SK-N-SH (cell line): ENCODE measurements at regions not wholly inside any gene's neighbourhood (a gene's known extent, or its start where the extent isn't known, plus 50 kb on each side); places are given as distances from the start of the nearest gene placed in this dataset.

Experiments
- CTCF ChIA-PET: fragments of 300-600, 350-600 bp; formaldehyde crosslinking; extraction: SDS; loops from one replicate; lab custom pipeline; 2021; lab: Yijun Ruan, JAX
- POLR2A ChIA-PET: fragments of 350-600 bp; sonication (Branson Sonifier 250); formaldehyde crosslinking; extraction: SDS; loops from one replicate; lab custom pipeline; 2020; ENCODE audit warnings: antibody characterized with exemption, inconsistent platforms; lab: Yijun Ruan, JAX
- DNase-seq: peaks from one replicate; pipeline ENCODE4 v3.0.0; 2012
- H2AFZ ChIP-seq: fragments of 200-600 bp; sonication (generic); 2 replicates; pipeline ENCODE4 v1.8.1; 2016; ENCODE audit warnings: antibody characterized with exemption, mild to moderate bottlenecking, low read depth
- H3F3A ChIP-seq: fragments of 200-600 bp; sonication (generic); replicated peaks from 2 replicates; pipeline ENCODE3; 2016; ENCODE audit warnings: antibody characterized with exemption, mild to moderate bottlenecking; ENCODE audit not compliant: insufficient read depth
- H3K27ac ChIP-seq, 2 experiments: fragments of 200-500 bp in 1 of 2; fragments of 200-600 bp in 1 of 2; sonication (Bioruptor generic) in 1 of 2; sonication (generic), shearing (Covaris generic) in 1 of 2; 2 replicates each; pipeline versions ENCODE4 v1.5.1 to v1.6.1; 2014 to 2016; ENCODE audit warnings: low read depth in 2 of 2, inconsistent platforms in 1 of 2, low read length in 1 of 2, mild to moderate bottlenecking in 1 of 2, mixed read lengths in 1 of 2
- H3K27me3 ChIP-seq: fragments of 200-600 bp; sonication (generic), shearing (Covaris generic); 2 replicates; pipeline ENCODE4 v1.6.1; 2016; ENCODE audit warnings: mixed run types; ENCODE audit not compliant: insufficient read depth
- H3K36me3 ChIP-seq, 2 experiments: fragments of 200-500 bp in 1 of 2; fragments of 200-600 bp in 1 of 2; sonication (Bioruptor generic) in 1 of 2; sonication (generic) in 1 of 2; replicated peaks in 1 of 2; 2 replicates each; pipeline versions ENCODE3 to v1.5.1; 2014 to 2016; ENCODE audit warnings: low read length in 1 of 2, mild to moderate bottlenecking in 1 of 2; ENCODE audit not compliant: insufficient read depth in 2 of 2, control insufficient read depth in 1 of 2
- H3K4me1 ChIP-seq, 2 experiments: fragments of 200-500 bp in 1 of 2; fragments of 200-600 bp in 1 of 2; sonication (Bioruptor generic) in 1 of 2; sonication (generic), shearing (Covaris generic) in 1 of 2; 2 replicates each; pipeline versions ENCODE4 v1.5.1 to v1.6.1; 2014 to 2016; ENCODE audit warnings: low read depth in 1 of 2, low read length in 1 of 2, mixed run types in 1 of 2; ENCODE audit not compliant: insufficient read depth in 2 of 2, control insufficient read depth in 1 of 2
- H3K4me2 ChIP-seq: fragments of 200-600 bp; sonication (generic), shearing (Covaris generic); 2 replicates; pipeline ENCODE4 v1.6.1; 2017; ENCODE audit warnings: mixed run types
- H3K4me3 ChIP-seq, 2 experiments: fragments of 200-500 bp in 1 of 2; fragments of 200-600 bp in 1 of 2; sonication (Bioruptor generic) in 1 of 2; sonication (generic), shearing (Covaris generic) in 1 of 2; 2 replicates each; pipeline versions ENCODE4 v1.5.1 to v1.8.1; 2014 to 2016; ENCODE audit warnings: low read depth in 2 of 2, inconsistent platforms in 1 of 2, low read length in 1 of 2, mild to moderate bottlenecking in 1 of 2, mixed read lengths in 1 of 2, moderate library complexity in 1 of 2
- H3K79me2 ChIP-seq: fragments of 200-600 bp; sonication (generic); 2 replicates; pipeline ENCODE4 v1.8.1; 2017; ENCODE audit warnings: mild to moderate bottlenecking; ENCODE audit not compliant: insufficient read depth
- H3K9ac ChIP-seq: fragments of 200-600 bp; sonication (generic); 2 replicates; pipeline ENCODE4 v1.6.1; 2017; ENCODE audit warnings: mixed run types
- H3K9me2 ChIP-seq: fragments of 200-600 bp; sonication (generic); 2 replicates; pipeline ENCODE4 v1.6.1; 2017; ENCODE audit warnings: mixed run types
- H3K9me3 ChIP-seq: fragments of 200-600 bp; sonication (generic); 2 replicates; pipeline ENCODE4 v1.6.1; 2017; ENCODE audit warnings: mixed run types, mild to moderate bottlenecking, moderate library complexity
- H4K20me1 ChIP-seq: fragments of 200-600 bp; sonication (generic); 2 replicates; pipeline ENCODE4 v1.6.1; 2017; ENCODE audit warnings: mild to moderate bottlenecking, mixed run types; ENCODE audit not compliant: insufficient read depth
- CHD2 ChIP-seq: fragments of 150-350 bp; IDR thresholded peaks from 2 replicates; pipeline ENCODE4 v1.6.1; 2018; ENCODE audit warnings: low read length; ENCODE audit not compliant: partially characterized antibody
- CTCF ChIP-seq: fragments of 200-600 bp; sonication (generic); IDR thresholded peaks from 2 replicates; pipeline ENCODE4 v1.6.1; 2017; ENCODE audit warnings: antibody characterized with exemption, mild to moderate bottlenecking, moderate library complexity
- ELF1 ChIP-seq: IDR thresholded peaks from 2 replicates; pipeline ENCODE4 v1.4.0; 2012
- EP300 ChIP-seq, 2 experiments: IDR thresholded peaks; 2 replicates each; pipeline versions ENCODE4 v1.4.0 to v1.6.1; 2012; ENCODE audit warnings: borderline replicate concordance in 1 of 2, low read depth in 1 of 2, low read length in 1 of 2
- EZH2phosphoT487 ChIP-seq: fragments of 200-600 bp; sonication (generic); IDR thresholded peaks from 2 replicates; pipeline ENCODE4 v1.6.1; 2017; ENCODE audit warnings: low read depth, mixed run types, mild to moderate bottlenecking, antibody characterized with exemption, moderate library complexity, borderline replicate concordance
- GABPA ChIP-seq: IDR thresholded peaks from 2 replicates; pipeline ENCODE4 v1.4.0; 2012; ENCODE audit warnings: low read depth, mild to moderate bottlenecking
- GATA2 ChIP-seq: sonication (generic); formaldehyde crosslinking; IDR thresholded peaks from 2 replicates; pipeline ENCODE4 v1.5.0; 2020; ENCODE audit warnings: mild to moderate bottlenecking, missing genetic modification reagents
- IRF3 ChIP-seq: fragments of 150-350 bp; IDR thresholded peaks from 2 replicates; pipeline ENCODE4 v1.6.1; 2016; ENCODE audit warnings: mild to moderate bottlenecking, low read depth, low read length
- MEF2A ChIP-seq: IDR thresholded peaks from 2 replicates; pipeline ENCODE4 v1.4.0; 2012; ENCODE audit warnings: low read depth, borderline replicate concordance
- MXI1 ChIP-seq: IDR thresholded peaks from 2 replicates; pipeline ENCODE4 v1.6.1; 2012; ENCODE audit warnings: mild to moderate bottlenecking, low read depth, low read length, improper control_type of control experiment
- NRF1 ChIP-seq: IDR thresholded peaks from 2 replicates; pipeline ENCODE4 v1.6.1; 2012; ENCODE audit warnings: low read depth, mild to moderate bottlenecking, low read length
- PBX3 ChIP-seq: IDR thresholded peaks from 2 replicates; pipeline ENCODE4; 2012
- RAD21 ChIP-seq: IDR thresholded peaks from 2 replicates; pipeline ENCODE4 v1.6.1; 2012; ENCODE audit warnings: mild to moderate bottlenecking, low read length
- REST ChIP-seq: IDR thresholded peaks from 2 replicates; pipeline ENCODE4 v1.6.1; 2012; ENCODE audit warnings: mild to moderate bottlenecking, low read depth, low read length, moderate library complexity
- RFX5 ChIP-seq: IDR thresholded peaks from 2 replicates; pipeline ENCODE4 v1.6.1; 2012; ENCODE audit warnings: mild to moderate bottlenecking, improper control_type of control experiment, low read length
- SIN3A ChIP-seq: IDR thresholded peaks from 2 replicates; pipeline ENCODE4 v1.6.1; 2012; ENCODE audit warnings: low read depth, mild to moderate bottlenecking, low read length, moderate library complexity, borderline replicate concordance
- SMC3 ChIP-seq: IDR thresholded peaks from 2 replicates; pipeline ENCODE4 v1.6.1; 2012; ENCODE audit warnings: low read depth, low read length, improper control_type of control experiment
- TCF12 ChIP-seq: IDR thresholded peaks from 2 replicates; pipeline ENCODE4 v1.4.0; 2012
- TEAD4 ChIP-seq: IDR thresholded peaks from 2 replicates; pipeline ENCODE4 v1.4.0; 2012; ENCODE audit warnings: mild to moderate bottlenecking, borderline replicate concordance; ENCODE audit not compliant: insufficient read depth
- ZBTB33 ChIP-seq: IDR thresholded peaks from 2 replicates; pipeline ENCODE4 v1.4.0; 2012; ENCODE audit warnings: low read depth, borderline replicate concordance
- WGBS: methylation state at CpG from one replicate; pipeline ENCODE4 v1.1.6; 2017; ENCODE audit warnings: low lambda C conversion rate; 5-methylcytosine and 5-hydroxymethylcytosine counted together

- TF ChIP-seq CTCF, result no peak
- no peak for TF ChIP-seq NRF1
- TF ChIP-seq RAD21, result no peak
- TF ChIP-seq MEF2A, result no peak
- TF ChIP-seq CHD2, result no peak
- TF ChIP-seq TEAD4, result no peak
- no peak for TF ChIP-seq RFX5
These were observed 252.1 kb downstream of the FOXD2 start (continued) for GRCh38 chr1:47689894-47690293.

- CTCF ChIA-PET, result interaction anchor here (1.6 to 1.9 kb wide), 2 partner anchors 19 to 258 kb away, joined by 4 to 7 read pairs; no protein-coding TSS in a partner anchor
- no peaks in the 10 kb centered on the region for H4K20me1 ChIP-seq
- H3K9ac ChIP-seq, result no peak overlapping the region
- WGBS, result 65% methylated on average over 15 of the region's 15 CpGs
- no peak overlapping the region for H3K27ac ChIP-seq
- H3K36me3 ChIP-seq, result no peaks in the 10 kb centered on the region
- no peak for TF ChIP-seq TCF12
- TF ChIP-seq EP300 (IDR thresholded peaks at IDR 0.05; ENCODE audit: borderline replicate concordance in 1 of 2, low read depth in 1 of 2, low read length in 1 of 2), result no peak
- no peak for TF ChIP-seq REST
- TF ChIP-seq GABPA, result no peak
- no peak for TF ChIP-seq GATA2 (CRISPR knock-in tag)
- no peak for TF ChIP-seq SMC3
- TF ChIP-seq NRF1, result no peak
- TF ChIP-seq EZH2phosphoT487, result no peak
- TF ChIP-seq ZBTB33, result no peak
- no peak for TF ChIP-seq RAD21
- TF ChIP-seq MXI1, result no peak
- TF ChIP-seq IRF3, result no peak
- no peak for TF ChIP-seq TEAD4
- TF ChIP-seq SIN3A, result no peak
- no peak for TF ChIP-seq PBX3
- TF ChIP-seq ELF1, result no peak
- no peaks in the 10 kb centered on the region for H3K9me2 ChIP-seq
- DNase-seq, result no peak
- H3K4me2 ChIP-seq, result no peak overlapping the region
- H3K79me2 ChIP-seq, result no peaks in the 10 kb centered on the region
- H3K4me1 ChIP-seq, result peaks cover 0 to 14% of the 10 kb centered on the region in 2 experiments; a peak in 2 of 4 replicates
- H3F3A ChIP-seq, result no peaks in the 10 kb centered on the region
- POLR2A ChIA-PET, result no interaction called here
- no peak overlapping the region for H2AFZ ChIP-seq
- H3K4me3 ChIP-seq, result no peak overlapping the region
- H3K9me3 ChIP-seq, result no peaks in the 10 kb centered on the region
- H3K27me3 ChIP-seq, result peaks cover 21% of the 10 kb centered on the region; the same call in 1 of the 2 replicates
These were observed 252.8 kb downstream of the FOXD2 start for GRCh38 chr1:47690341-47691250.
